Left ventricle myocardium inferior (tissue), 1 donor: ENCODE measurements at regions not wholly inside any gene's neighbourhood (a gene's known extent, or its start where the extent isn't known, plus 50 kb on each side); places are given as distances from the start of the nearest gene placed in this dataset.

ENCODE experiments used
- DNase-seq: peaks from one replicate; pipeline ENCODE4 v3.0.0-alpha.2; 2020
- H3K27ac ChIP-seq: fragments of 200-600 bp; replicated peaks from 2 replicates; pipeline ENCODE4 v1.8.0; 2021
- H3K27me3 ChIP-seq: fragments of 200-600 bp; 2 replicates; pipeline ENCODE4 v1.8.0; 2021; ENCODE audit warnings: low read depth
- H3K36me3 ChIP-seq: fragments of 200-600 bp; 2 replicates; pipeline ENCODE4 v1.8.0; 2021
- H3K4me1 ChIP-seq: fragments of 200-600 bp; 2 replicates; pipeline ENCODE4 v1.8.0; 2021
- H3K4me3 ChIP-seq: fragments of 200-600 bp; 2 replicates; pipeline ENCODE4 v1.8.0; 2021; ENCODE audit warnings: mild to moderate bottlenecking, moderate library complexity
- H3K9me3 ChIP-seq: fragments of 200-600 bp; replicated peaks from 2 replicates; pipeline ENCODE4 v1.8.0; 2021
- CTCF ChIP-seq: fragments of 200-600 bp; IDR thresholded peaks from 2 replicates; pipeline ENCODE4 v1.8.0; 2021; ENCODE audit warnings: antibody characterized with exemption, mild to moderate bottlenecking, borderline replicate concordance
- intact Hi-C: fragments of 100-400 bp; cut with micrococcal nuclease; formaldehyde crosslinking; loops from one replicate; pipeline ENCODE4 v1.11.0; 2022
- donor health status: DM: no; HTN: yes; CAD: no; lungs with severe emphysema.

GRCh38 chr19:20357921-20358320, 190.9 kb downstream of the ZNF486 start:
- TF ChIP-seq CTCF: no peak
- DNase-seq: no peak
- intact Hi-C loops: no loop called here
- no peaks in the 10 kb centered on the region for H3K27me3 ChIP-seq
- no peaks in the 10 kb centered on the region for H3K4me1 ChIP-seq
- H3K36me3 ChIP-seq: no peaks in the 10 kb centered on the region
- peaks cover 41% of the 10 kb centered on the region for H3K9me3 ChIP-seq
- H3K27ac ChIP-seq: no peak overlapping the region
- no peak overlapping the region for H3K4me3 ChIP-seq

GRCh38 chr19:20351244-20351643, 184.2 kb downstream of the ZNF486 start:
- no peaks in the 10 kb centered on the region for H3K36me3 ChIP-seq
- H3K4me3 ChIP-seq: no peak overlapping the region
- intact Hi-C loops: no loop called here
- TF ChIP-seq CTCF: no peak
- no peak for DNase-seq
- no peaks in the 10 kb centered on the region for H3K4me1 ChIP-seq
- H3K27ac ChIP-seq: no peak overlapping the region
- H3K27me3 ChIP-seq: no peaks in the 10 kb centered on the region
- H3K9me3 ChIP-seq: peaks cover 22% of the 10 kb centered on the region

DNA sequence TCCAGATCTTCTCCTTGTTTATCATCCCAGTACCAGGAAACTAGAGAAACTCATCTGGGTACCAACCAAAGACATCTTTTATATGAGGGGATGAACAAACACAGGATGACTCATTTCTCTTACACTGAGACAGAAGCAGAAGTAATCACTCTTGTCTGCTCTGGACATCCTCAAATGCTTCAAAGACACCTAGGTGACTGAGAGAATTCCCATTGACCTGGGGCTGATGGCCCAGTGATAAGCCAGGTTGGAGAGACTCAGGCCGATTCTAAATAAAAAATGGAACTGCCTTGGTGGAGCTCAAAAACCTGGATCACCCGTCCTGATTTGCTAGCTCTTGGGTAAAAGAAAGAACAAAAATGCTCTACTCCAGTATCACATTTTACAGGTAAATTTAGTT, 182.2 kb downstream of the ZNF486 start:
- Histone ChIP-seq H3K4me1 (no peaks in the 10 kb centered on the region), H3K4me3 (no peak overlapping the region), H3K36me3 (no peaks in the 10 kb centered on the region), H3K27ac (no peak overlapping the region), H3K27me3 (no peaks in the 10 kb centered on the region), H3K9me3 (peaks cover 16% of the 10 kb centered on the region)
- TF ChIP-seq CTCF: no peak
- intact Hi-C loops: no loop called here
- DNase-seq: no peak

GRCh38 chr19:20339444-20339843, 172.4 kb downstream of the ZNF486 start:
- Histone ChIP-seq H3K9me3 (peaks cover 3% of the 10 kb centered on the region), H3K4me3 (no peak overlapping the region), H3K4me1 (no peaks in the 10 kb centered on the region), H3K27me3 (no peaks in the 10 kb centered on the region), H3K36me3 (no peaks in the 10 kb centered on the region), H3K27ac (no peak overlapping the region)
- intact Hi-C loops: no loop called here
- TF ChIP-seq CTCF: no peak
- no peak for DNase-seq

- TF ChIP-seq CTCF: no peak
- Histone ChIP-seq H3K9me3 (peaks cover 5% of the 10 kb centered on the region), H3K36me3 (no peaks in the 10 kb centered on the region), H3K27me3 (no peaks in the 10 kb centered on the region), H3K4me1 (no peaks in the 10 kb centered on the region), H3K27ac (no peak overlapping the region), H3K4me3 (no peak overlapping the region)
- intact Hi-C loops: no loop called here
- no peak for DNase-seq
Measured at GRCh38 chr19:20334760-20335159, 167.7 kb downstream of the ZNF486 start.

DNA sequence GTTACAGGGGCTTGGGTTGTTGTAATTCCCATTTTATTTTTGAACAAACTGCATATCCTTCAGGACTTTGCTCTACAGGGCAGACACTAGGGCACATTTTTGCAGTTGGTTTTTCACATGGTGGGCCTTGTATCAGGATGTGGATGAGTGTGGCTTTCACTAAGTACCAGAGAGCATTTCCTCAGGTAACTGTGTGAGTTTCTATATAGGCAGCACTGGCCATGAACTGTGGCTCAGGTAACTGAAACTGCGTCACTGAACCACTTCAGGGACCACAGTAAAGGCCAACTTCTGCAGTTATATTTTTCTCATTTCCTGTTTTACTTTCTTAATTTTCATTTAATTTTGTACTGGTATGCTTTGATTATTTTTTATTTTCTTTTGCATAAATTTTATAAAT, 166.5 kb downstream of the ZNF486 start:
- peaks cover 5% of the 10 kb centered on the region for H3K9me3 ChIP-seq

More for the DNA sequence above, 166.5 kb downstream of the ZNF486 start:
- Histone ChIP-seq H3K27me3 (no peaks in the 10 kb centered on the region), H3K36me3 (no peaks in the 10 kb centered on the region), H3K27ac (no peak overlapping the region), H3K4me1 (no peaks in the 10 kb centered on the region), H3K4me3 (no peak overlapping the region)
- TF ChIP-seq CTCF: no peak
- DNase-seq: no peak
- intact Hi-C loops: no loop called here
